GM21447 (cell line): ENCODE measurements at regions not wholly inside any gene's neighbourhood (a gene's known extent, or its start where the extent isn't known, plus 50 kb on each side); places are given as distances from the start of the nearest gene placed in this dataset.
"Not testable (repeated sequence)": the region's sequence is repeated elsewhere in the genome, so short reads cannot be mapped to it uniquely, and the experiment has no call there.

ENCODE experiments used
- ATAC-seq: cut with Tn5 transposase; IDR thresholded peaks from one replicate; pipeline ENCODE4 v1.9.1; 2021; ENCODE audit not compliant: unreplicated experiment

GRCh38 chr14:23694949-23695663, 58.9 kb downstream of the DHRS2 start:
- no peak for ATAC-seq

DNA sequence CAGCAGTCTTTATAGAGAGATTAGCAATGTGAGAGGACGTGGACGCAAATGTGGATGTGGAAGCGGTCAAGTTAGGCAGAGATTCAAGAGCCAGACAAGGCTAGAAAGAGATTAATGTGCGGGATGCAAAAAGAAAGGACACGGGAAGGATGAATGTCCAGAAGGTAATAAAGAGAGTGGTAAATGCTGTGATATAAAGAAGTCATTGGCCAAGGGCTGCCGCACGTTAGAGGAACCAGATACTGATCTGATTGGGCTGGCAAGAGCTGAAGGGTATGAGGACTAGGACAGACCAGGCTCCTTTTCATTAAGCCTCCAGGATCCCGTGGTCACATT, 59.5 kb downstream of the DHRS2 start:
- no peak for ATAC-seq

DNA sequence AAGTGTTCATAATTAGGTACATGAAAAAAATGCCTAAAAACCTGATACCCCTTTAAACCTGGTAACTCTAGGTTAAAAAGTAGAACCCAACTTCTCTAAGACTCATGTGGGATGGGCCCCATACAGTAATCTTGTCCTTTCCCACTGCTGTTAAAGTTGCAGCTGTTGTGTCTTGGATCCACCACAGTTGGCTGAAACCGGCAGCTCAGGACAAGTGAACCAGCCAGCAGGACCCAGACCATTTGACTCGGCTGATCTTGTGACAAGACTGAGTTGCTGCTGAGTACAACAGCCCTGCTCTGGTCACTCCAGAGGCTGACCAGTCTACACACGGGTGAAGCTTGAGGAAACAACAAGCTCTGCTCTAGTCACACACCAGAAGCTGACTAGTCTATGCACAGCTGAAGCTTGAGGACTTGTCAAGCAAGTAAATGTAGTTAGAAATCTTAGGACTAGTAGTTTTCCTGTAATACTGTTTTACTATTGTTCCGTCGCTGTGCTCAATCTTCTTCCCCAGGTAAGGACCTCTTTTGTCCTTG, 60.6 kb downstream of the DHRS2 start:
- no peak for ATAC-seq

GRCh38 chr14:23697680-23698079, 61.5 kb downstream of the DHRS2 start:
- no peak for ATAC-seq

- no peak for ATAC-seq
Observed at GRCh38 chr14:23702656-23703426, 66.7 kb downstream of the DHRS2 start.

DNA sequence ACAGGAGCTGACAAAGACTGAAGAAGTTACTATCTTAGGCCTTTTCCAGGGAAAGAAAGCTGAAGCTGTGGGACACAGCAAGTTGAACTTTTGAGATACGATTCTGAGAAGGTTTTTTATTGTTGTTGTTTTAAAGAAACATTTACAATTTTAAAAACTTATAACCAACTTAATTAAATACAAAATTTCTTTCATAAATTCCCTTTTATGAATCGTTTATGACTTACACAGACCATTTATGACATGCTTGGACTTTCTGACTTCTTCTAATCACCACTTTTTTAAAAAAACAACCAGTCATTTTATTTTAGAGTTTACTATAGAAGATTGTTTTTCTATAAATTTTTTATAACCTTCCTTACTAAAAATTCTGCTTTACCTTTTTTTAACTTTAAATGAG, 68.7 kb downstream of the DHRS2 start:
- ATAC-seq: no peak

- no peak for ATAC-seq
Observed at GRCh38 chr14:23707415-23707814, 71.3 kb downstream of the DHRS2 start.

DNA sequence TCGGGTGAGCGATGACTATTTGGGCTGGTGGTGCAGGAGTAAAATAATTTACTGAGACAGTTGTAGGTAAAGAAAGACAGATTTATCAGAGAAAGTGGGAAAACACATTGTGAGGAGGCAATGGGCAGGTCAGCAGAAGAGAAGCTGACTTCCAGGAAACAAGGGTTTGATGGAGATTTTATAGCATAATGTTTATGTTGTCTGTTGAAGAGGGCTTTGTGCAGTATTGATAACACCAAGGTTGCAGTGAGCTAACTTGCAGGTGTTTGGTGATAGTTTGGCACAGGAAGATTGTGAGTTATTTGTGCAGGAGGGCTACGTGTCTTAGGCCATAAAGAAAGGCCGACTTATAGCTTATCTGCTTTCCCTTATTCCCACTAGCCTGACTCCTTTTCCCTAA, 72.2 kb downstream of the DHRS2 start:
- ATAC-seq: no peak

DNA sequence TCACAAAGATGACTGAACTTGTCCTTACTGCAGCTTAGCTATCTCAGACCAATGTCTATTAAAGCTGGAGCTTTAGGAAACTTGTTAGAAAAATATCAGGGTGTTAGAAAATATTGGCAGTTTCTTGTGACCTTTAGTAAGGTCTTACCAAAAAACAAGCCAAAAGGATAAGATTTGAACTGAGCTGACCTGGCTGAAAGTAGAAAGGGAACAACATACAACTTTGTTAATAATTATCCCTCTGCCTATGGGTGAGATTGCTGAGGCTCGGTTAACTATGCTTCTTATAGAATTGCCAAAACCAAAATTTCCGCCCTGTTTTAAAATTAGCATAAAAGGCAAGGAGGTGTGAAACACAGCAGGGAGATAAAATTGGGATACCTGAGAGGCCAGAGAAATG, 73.8 kb downstream of the DHRS2 start:
- ATAC-seq: no peak

GRCh38 chr14:23712287-23712686, 76.1 kb downstream of the DHRS2 start:
- no peak for ATAC-seq

DNA sequence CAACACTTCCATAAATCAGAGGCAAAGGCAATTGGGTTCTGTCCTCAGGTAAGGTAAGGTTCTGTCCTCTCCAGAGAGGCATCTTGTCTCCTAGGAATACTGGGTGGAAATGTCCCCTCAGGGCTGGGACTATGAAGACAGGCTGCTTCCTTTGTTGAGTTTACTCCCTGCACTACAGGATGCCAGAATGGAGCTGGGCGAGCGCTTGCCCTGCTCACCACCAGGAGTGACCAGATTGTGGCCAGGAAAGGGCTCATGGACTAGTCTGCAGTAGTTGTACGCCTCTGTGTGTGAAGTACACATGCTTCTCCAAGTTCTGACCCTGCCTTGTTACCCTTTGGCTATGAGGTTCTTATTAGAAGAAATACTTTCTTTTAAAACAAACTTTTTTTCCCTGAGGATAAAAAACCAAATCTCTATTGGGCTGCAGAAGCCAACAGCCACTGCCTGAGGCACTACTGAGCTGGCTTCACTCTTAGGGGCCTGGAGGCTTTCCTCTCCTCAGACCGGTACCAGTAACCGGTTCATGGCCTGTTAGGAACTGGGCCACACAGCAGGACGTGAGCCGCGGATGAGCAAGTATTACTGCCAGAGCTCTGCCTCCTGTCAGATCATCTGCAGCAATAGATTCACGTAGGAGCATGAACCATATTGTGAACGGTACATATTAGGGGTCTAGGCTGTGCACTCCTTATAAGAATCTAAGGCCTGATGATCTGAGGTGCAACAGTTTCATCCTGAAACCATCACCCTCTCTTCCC, 83.2 kb downstream of the DHRS2 start:
- no peak for ATAC-seq

DNA sequence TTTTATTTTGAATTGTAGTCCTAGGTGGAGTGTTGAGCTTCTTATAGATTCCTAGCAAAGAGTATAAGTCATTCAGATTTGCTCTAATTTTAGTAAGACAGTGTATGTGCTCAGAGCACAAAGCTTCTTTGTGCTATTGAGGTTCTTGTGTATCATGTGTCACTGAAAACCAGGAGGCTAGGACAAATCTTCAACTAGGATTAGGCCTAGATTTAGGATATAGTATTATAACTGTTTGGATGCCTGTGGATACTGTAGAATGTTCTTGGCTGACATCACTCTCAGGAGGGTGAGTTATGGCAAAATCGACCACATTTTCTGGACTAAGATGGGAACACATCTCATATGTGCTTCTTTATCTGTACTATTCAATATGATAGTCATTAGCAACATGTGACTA, 86.5 kb downstream of the DHRS2 start:
- ATAC-seq: no peak

- no peak for ATAC-seq
Observed at GRCh38 chr14:23723911-23724310, 87.7 kb downstream of the DHRS2 start.

DNA sequence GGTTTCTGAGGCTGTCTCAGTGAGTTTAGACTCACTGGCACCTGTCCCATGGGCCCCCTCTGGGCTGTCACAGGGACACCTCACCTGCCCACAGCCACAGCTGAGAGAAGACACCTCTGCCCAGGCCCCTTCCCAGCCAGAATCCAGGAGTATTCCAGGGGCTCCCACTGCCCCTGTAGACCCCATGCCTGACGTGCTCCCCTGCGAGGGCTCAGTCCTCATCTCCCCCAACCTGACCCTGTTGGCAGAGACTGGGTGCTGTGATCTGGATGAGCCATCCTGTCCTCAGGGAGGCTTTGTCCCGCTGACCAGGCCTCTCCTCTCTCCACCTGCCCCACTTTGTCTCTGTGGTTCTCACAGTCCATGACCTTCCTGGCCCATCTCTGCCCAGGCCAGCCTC, 89.4 kb downstream of the DHRS2 start:
- ATAC-seq: no peak

- ATAC-seq: no peak
Observed at GRCh38 chr14:23725980-23726710, 90.0 kb downstream of the DHRS2 start.

DNA sequence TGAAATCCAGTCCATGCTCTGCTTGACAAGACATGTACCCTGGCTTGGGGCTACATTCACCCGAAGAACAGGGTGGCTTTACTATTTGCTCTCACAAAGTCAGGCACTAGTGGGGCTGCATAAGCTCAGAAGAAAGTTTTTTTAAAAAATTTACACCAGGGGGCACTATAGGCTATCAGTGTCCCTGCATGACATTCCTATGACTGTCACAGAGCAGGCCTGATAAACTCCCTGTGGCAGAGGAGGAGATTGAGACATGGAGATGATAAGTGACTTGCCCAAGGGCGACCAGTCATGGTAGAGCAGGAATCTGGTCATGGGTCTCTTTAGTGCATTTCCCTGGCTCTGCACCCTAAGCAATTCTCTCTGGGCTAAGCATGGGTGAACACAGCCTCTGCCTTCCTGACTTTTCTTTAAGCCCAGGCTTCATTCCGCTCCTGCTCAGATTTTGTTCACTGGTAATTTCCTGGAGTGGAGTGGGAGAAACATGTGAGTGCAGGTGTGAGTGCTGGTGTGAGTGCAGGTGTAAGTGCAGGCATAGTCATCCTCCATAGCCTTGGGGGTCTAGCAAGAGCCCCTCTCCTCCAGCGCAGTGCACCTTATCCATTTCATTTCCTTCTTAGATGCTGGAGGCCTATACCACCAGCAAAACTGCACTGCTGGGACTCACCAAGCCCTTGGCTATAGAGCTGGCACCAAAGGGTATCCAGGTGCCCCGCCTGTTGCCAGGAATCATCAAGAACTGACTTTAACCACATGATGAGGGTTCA, 91.6 kb downstream of the DHRS2 start:
- no peak for ATAC-seq

DNA sequence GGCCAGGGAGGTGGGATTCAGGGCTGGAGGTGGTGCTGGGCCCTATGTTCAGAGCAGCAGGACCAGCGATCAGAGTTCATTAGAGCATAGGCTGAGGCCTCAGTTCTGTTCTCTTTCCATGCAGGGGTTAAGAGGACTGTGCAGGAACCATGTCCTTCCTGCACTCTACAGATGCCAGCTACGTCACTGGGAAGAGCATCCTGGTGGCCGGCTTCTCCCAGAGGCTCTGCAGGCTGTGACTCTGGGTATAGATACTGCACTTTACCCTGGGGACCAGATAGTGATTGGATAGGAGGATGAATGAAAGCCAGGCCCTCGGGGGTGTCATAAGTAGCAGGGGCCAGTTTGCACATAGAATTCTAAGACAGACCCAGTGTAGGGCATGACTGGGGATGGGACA, 92.6 kb downstream of the DHRS2 start:
- ATAC-seq: no peak

DNA sequence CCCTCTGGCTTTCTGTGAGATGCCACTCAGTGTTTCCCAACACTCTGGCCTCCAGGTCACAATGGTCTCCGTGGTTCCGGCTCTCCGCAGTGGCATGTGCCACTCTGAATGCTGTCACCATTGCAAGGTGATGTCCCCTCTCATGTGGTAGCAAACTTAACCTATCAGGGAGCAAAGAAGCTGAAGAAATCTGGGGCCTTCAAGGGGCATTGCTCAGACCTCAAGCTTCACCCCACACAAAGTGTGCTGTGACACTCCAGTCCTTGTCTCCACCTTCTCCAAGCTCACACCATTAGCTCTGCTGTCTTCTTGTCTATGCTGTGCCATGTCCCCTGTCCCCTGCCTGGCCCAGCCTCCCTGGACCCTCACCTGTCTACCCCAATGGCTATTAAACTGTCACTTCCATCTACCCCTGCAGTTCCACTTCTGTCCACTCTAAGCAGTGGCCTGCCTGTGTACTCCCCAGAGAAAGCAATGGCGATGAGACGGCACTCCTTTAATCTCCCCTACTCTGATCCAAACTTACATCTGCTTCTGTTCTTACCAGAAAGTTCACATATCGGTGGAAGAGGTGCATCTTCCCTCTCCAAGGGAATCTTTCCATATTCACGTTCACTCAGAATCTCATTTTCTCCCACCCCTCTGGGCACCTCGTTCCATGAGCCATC, 93.7 kb downstream of the DHRS2 start:
- ATAC-seq: no peak

- ATAC-seq: no peak
Observed at GRCh38 chr14:23735394-23735793, 99.2 kb downstream of the DHRS2 start.

- ATAC-seq: not testable (repeated sequence)
Observed at GRCh38 chr14:23744368-23744767, 108.2 kb downstream of the DHRS2 start.
